ENCODE measurements at regions not wholly inside any gene's neighbourhood (a gene's known extent, or its start where the extent isn't known, plus 50 kb on each side); places are given as distances from the start of the nearest gene placed in this dataset.

- no peak for DNase-seq
- Histone ChIP-seq H3K27me3 (ENCODE audit: low read depth) (no peaks in the 10 kb centered on the region), H3K9me3 (replicated peaks) (no peaks in the 10 kb centered on the region), H3K4me1 (no peaks in the 10 kb centered on the region), H3K27ac (replicated peaks) (no peak overlapping the region), H3K36me3 (no peaks in the 10 kb centered on the region), H3K4me3 (no peak overlapping the region)
- TF ChIP-seq CTCF (IDR thresholded peaks at IDR 0.05; ENCODE audit: borderline replicate concordance), result no peak
- intact Hi-C loops (cut with micrococcal nuclease), result no loop called here
Observed at GRCh38 chr17:54771409-54771915, 129.2 kb upstream of the TOM1L1 start.

GRCh38 chr17:54780238-54780637 lies 120.4 kb upstream of the TOM1L1 start:
- Histone ChIP-seq H3K9me3 (replicated peaks) (no peaks in the 10 kb centered on the region), H3K36me3 (no peaks in the 10 kb centered on the region), H3K27ac (replicated peaks) (no peak overlapping the region), H3K4me1 (no peaks in the 10 kb centered on the region), H3K4me3 (no peak overlapping the region), H3K27me3 (ENCODE audit: low read depth) (no peaks in the 10 kb centered on the region)
- intact Hi-C loops (cut with micrococcal nuclease), result no loop called here
- DNase-seq, result no peak
- no peak for TF ChIP-seq CTCF (IDR thresholded peaks at IDR 0.05; ENCODE audit: borderline replicate concordance)

GRCh38 chr17:54781389-54781788 lies 119.3 kb upstream of the TOM1L1 start:
- no peak for TF ChIP-seq CTCF (IDR thresholded peaks at IDR 0.05; ENCODE audit: borderline replicate concordance)
- DNase-seq, result no peak
- Histone ChIP-seq H3K4me1 (no peaks in the 10 kb centered on the region), H3K9me3 (replicated peaks) (no peaks in the 10 kb centered on the region), H3K27me3 (ENCODE audit: low read depth) (no peaks in the 10 kb centered on the region), H3K4me3 (no peak overlapping the region), H3K36me3 (no peaks in the 10 kb centered on the region), H3K27ac (replicated peaks) (no peak overlapping the region)
- intact Hi-C loops (cut with micrococcal nuclease), result no loop called here

GRCh38 chr17:54784305-54784704 lies 116.3 kb upstream of the TOM1L1 start:
- intact Hi-C loops (cut with micrococcal nuclease), result no loop called here
- no peaks in the 10 kb centered on the region for H3K9me3 ChIP-seq (replicated peaks)
- H3K4me1 ChIP-seq, result no peaks in the 10 kb centered on the region
- no peak overlapping the region for H3K27ac ChIP-seq (replicated peaks)
- TF ChIP-seq CTCF (IDR thresholded peaks at IDR 0.05; ENCODE audit: borderline replicate concordance), result no peak
- no peak overlapping the region for H3K4me3 ChIP-seq
- no peak for DNase-seq
- no peaks in the 10 kb centered on the region for H3K36me3 ChIP-seq
- H3K27me3 ChIP-seq (ENCODE audit: low read depth), result no peaks in the 10 kb centered on the region

- Histone ChIP-seq H3K27ac (replicated peaks) (no peak overlapping the region), H3K9me3 (replicated peaks) (no peaks in the 10 kb centered on the region), H3K27me3 (ENCODE audit: low read depth) (no peaks in the 10 kb centered on the region), H3K4me1 (no peaks in the 10 kb centered on the region), H3K4me3 (no peak overlapping the region), H3K36me3 (no peaks in the 10 kb centered on the region)
- intact Hi-C loops (cut with micrococcal nuclease), result no loop called here
- DNase-seq, result no peak
- no peak for TF ChIP-seq CTCF (IDR thresholded peaks at IDR 0.05; ENCODE audit: borderline replicate concordance)
Observed at GRCh38 chr17:54785643-54786268, 114.9 kb upstream of the TOM1L1 start.
